Mesodermal cell (in vitro differentiated cells): ENCODE measurements at regions not wholly inside any gene's neighbourhood (a gene's known extent, or its start where the extent isn't known, plus 50 kb on each side); places are given as distances from the start of the nearest gene placed in this dataset.

Source experiments
- H3K27ac ChIP-seq: 2 replicates; pipeline ENCODE4 v1.7.0; 2013; ENCODE audit warnings: mild to moderate bottlenecking, low read depth, low read length, moderate library complexity; ENCODE audit not compliant: severe bottlenecking
- H3K36me3 ChIP-seq: 2 replicates; pipeline ENCODE4 v1.7.1; 2013; ENCODE audit warnings: mild to moderate bottlenecking, low read length, moderate library complexity; ENCODE audit not compliant: control insufficient read depth, insufficient read depth
- H3K4me1 ChIP-seq: one replicate; pipeline ENCODE4 v1.7.1; 2013; ENCODE audit warnings: mild to moderate bottlenecking, low read length; ENCODE audit not compliant: insufficient read depth, control insufficient read depth, poor library complexity, severe bottlenecking
- H3K4me3 ChIP-seq: 2 replicates; pipeline ENCODE4 v1.7.0; 2013; ENCODE audit warnings: low read length, control low read depth, mild to moderate bottlenecking; ENCODE audit not compliant: insufficient read depth, poor library complexity, severe bottlenecking; ENCODE audit errors: extremely low read depth
- H3K9me3 ChIP-seq: 2 replicates; pipeline ENCODE4 v1.7.1; 2013; ENCODE audit warnings: mild to moderate bottlenecking, low read length, moderate library complexity; ENCODE audit not compliant: control insufficient read depth
- WGBS, 2 experiments: methylation state at CpG; one replicate each; pipeline ENCODE4 v1.1.5; 2013; ENCODE audit warnings: missing lambda C conversion rate in 2 of 2; ENCODE audit not compliant: insufficient coverage in 2 of 2; 5-methylcytosine and 5-hydroxymethylcytosine counted together

GRCh38 chr4:11342401-11342800 is 86.3 kb downstream of the HS3ST1 start:
- Histone ChIP-seq H3K4me3 (no peak overlapping the region), H3K36me3 (no peaks in the 10 kb centered on the region), H3K27ac (no peak overlapping the region), H3K9me3 (no peaks in the 10 kb centered on the region), H3K4me1 (no peaks in the 10 kb centered on the region)
- WGBS, 2 experiments = 100% methylated on average over 2 to 3 of the region's 6 CpGs

- Histone ChIP-seq H3K27ac (no peak overlapping the region), H3K4me1 (no peaks in the 10 kb centered on the region), H3K9me3 (no peaks in the 10 kb centered on the region), H3K4me3 (no peak overlapping the region), H3K36me3 (no peaks in the 10 kb centered on the region)
- 100% methylated on average over 2 of the region's 6 CpGs; no CpG with 5 or more reads in 1 of the 2 experiments for WGBS, 2 experiments
Measured at GRCh38 chr4:11341337-11342043, 87.2 kb downstream of the HS3ST1 start.

GRCh38 chr4:11338956-11339782 is 89.5 kb downstream of the HS3ST1 start:
- H3K27ac ChIP-seq = no peak overlapping the region
- WGBS, 2 experiments = 93 to 96% methylated on average over 5 of the region's 5 CpGs
- no peak overlapping the region for H3K4me3 ChIP-seq
- no peaks in the 10 kb centered on the region for H3K36me3 ChIP-seq
- no peaks in the 10 kb centered on the region for H3K4me1 ChIP-seq
- H3K9me3 ChIP-seq = no peaks in the 10 kb centered on the region

- WGBS, 2 experiments = no CpG with 5 or more reads among the region's 1 CpG
- Histone ChIP-seq H3K4me3 (no peak overlapping the region), H3K27ac (no peak overlapping the region), H3K4me1 (no peaks in the 10 kb centered on the region), H3K9me3 (no peaks in the 10 kb centered on the region), H3K36me3 (no peaks in the 10 kb centered on the region)
Measured at GRCh38 chr4:11337287-11337686, 91.4 kb downstream of the HS3ST1 start.

- Histone ChIP-seq H3K36me3 (no peaks in the 10 kb centered on the region), H3K4me1 (no peaks in the 10 kb centered on the region), H3K27ac (no peak overlapping the region), H3K9me3 (no peaks in the 10 kb centered on the region), H3K4me3 (no peak overlapping the region)
- WGBS, 2 experiments = 88% methylated on average over 1 of the region's 4 CpGs; no CpG with 5 or more reads in 1 of the 2 experiments
Measured at GRCh38 chr4:11336435-11336834, 92.3 kb downstream of the HS3ST1 start.

GRCh38 chr4:11334887-11335286 is 93.8 kb downstream of the HS3ST1 start:
- WGBS, 2 experiments = 90% methylated on average over 2 of the region's 4 CpGs; no CpG with 5 or more reads in 1 of the 2 experiments
- H3K9me3 ChIP-seq = no peaks in the 10 kb centered on the region
- H3K4me3 ChIP-seq = no peak overlapping the region
- H3K36me3 ChIP-seq = no peaks in the 10 kb centered on the region
- no peaks in the 10 kb centered on the region for H3K4me1 ChIP-seq
- H3K27ac ChIP-seq = no peak overlapping the region

GRCh38 chr4:11328401-11328800 is 100.3 kb downstream of the HS3ST1 start:
- H3K4me1 ChIP-seq = no peaks in the 10 kb centered on the region
- no peak overlapping the region for H3K27ac ChIP-seq
- no peaks in the 10 kb centered on the region for H3K36me3 ChIP-seq
- H3K9me3 ChIP-seq = peaks cover 16% of the 10 kb centered on the region
- H3K4me3 ChIP-seq = no peak overlapping the region
- WGBS, 2 experiments = 67 to 100% methylated on average over 1 of the region's 2 CpGs

GRCh38 chr4:11326021-11326420 is 102.7 kb downstream of the HS3ST1 start:
- H3K27ac ChIP-seq = no peak overlapping the region
- no peaks in the 10 kb centered on the region for H3K4me1 ChIP-seq
- H3K4me3 ChIP-seq = no peak overlapping the region
- H3K36me3 ChIP-seq = no peaks in the 10 kb centered on the region
- peaks cover 16% of the 10 kb centered on the region for H3K9me3 ChIP-seq
- 77 to 88% methylated on average over 2 of the region's 2 CpGs for WGBS, 2 experiments

- Histone ChIP-seq H3K36me3 (no peaks in the 10 kb centered on the region), H3K4me3 (no peak overlapping the region), H3K9me3 (peaks cover 16% of the 10 kb centered on the region), H3K27ac (no peak overlapping the region), H3K4me1 (no peaks in the 10 kb centered on the region)
Measured at GRCh38 chr4:11323771-11324170, 104.9 kb downstream of the HS3ST1 start.

GRCh38 chr4:11313157-11313943 is 115.3 kb downstream of the HS3ST1 start:
- 78 to 90% methylated on average over 4 to 5 of the region's 6 CpGs for WGBS, 2 experiments
- H3K4me3 ChIP-seq = no peak overlapping the region
- H3K4me1 ChIP-seq = peaks cover 5% of the 10 kb centered on the region

More at GRCh38 chr4:11313157-11313943, 115.3 kb downstream of the HS3ST1 start:
- H3K9me3 ChIP-seq = peaks cover 10% of the 10 kb centered on the region
- H3K27ac ChIP-seq = no peak overlapping the region
- H3K36me3 ChIP-seq = no peaks in the 10 kb centered on the region
